Endodermal cell (in vitro differentiated cells): ENCODE measurements at regions not wholly inside any gene's neighbourhood (a gene's known extent, or its start where the extent isn't known, plus 50 kb on each side); places are given as distances from the start of the nearest gene placed in this dataset.

Source experiments
- DNase-seq: peaks from one replicate; pipeline ENCODE4 v3.0.0-alpha.2; 2017
- H3K27ac ChIP-seq: 2 replicates; pipeline ENCODE4 v1.5.1; 2013; ENCODE audit warnings: mild to moderate bottlenecking, low read depth, low read length, moderate library complexity
- H3K27me3 ChIP-seq: 2 replicates; pipeline ENCODE4 v1.6.1; 2013; ENCODE audit warnings: mild to moderate bottlenecking, low read length, moderate library complexity; ENCODE audit not compliant: insufficient read depth, control insufficient read depth, poor library complexity, severe bottlenecking
- H3K36me3 ChIP-seq: 2 replicates; pipeline ENCODE4 v1.7.0; 2013; ENCODE audit warnings: mild to moderate bottlenecking, low read length, moderate library complexity; ENCODE audit not compliant: control insufficient read depth, insufficient read depth
- H3K4me1 ChIP-seq: one replicate; pipeline ENCODE4 v1.7.0; 2013; ENCODE audit warnings: low read length; ENCODE audit not compliant: control insufficient read depth, insufficient read depth
- H3K4me3 ChIP-seq: 2 replicates; pipeline ENCODE4 v1.5.1; 2013; ENCODE audit warnings: mild to moderate bottlenecking, low read length, moderate library complexity
- H3K9ac ChIP-seq: 2 replicates; pipeline ENCODE4 v1.6.1; 2013; ENCODE audit warnings: mild to moderate bottlenecking, low read length, moderate library complexity; ENCODE audit not compliant: poor library complexity, severe bottlenecking; ENCODE audit errors: extremely low read depth
- H3K9me3 ChIP-seq: 2 replicates; pipeline ENCODE4 v1.6.1; 2013; ENCODE audit warnings: mild to moderate bottlenecking, low read length, moderate library complexity; ENCODE audit not compliant: control insufficient read depth
- H3K27ac Mint-ChIP-seq: 2 replicates; pipeline ENCODE4 v1.8.0; 2020; ENCODE audit warnings: mixed read lengths
- H3K27me3 Mint-ChIP-seq: 2 replicates; pipeline ENCODE4 v1.8.0; 2021; ENCODE audit warnings: mild to moderate bottlenecking, mixed read lengths; ENCODE audit not compliant: insufficient read depth
- H3K36me3 Mint-ChIP-seq: 2 replicates; pipeline ENCODE4 v1.8.0; 2020; ENCODE audit warnings: low read depth, mixed read lengths
- H3K4me1 Mint-ChIP-seq: 2 replicates; pipeline ENCODE4 v1.8.0; 2020; ENCODE audit warnings: mixed read lengths
- H3K4me3 Mint-ChIP-seq: 2 replicates; pipeline ENCODE4 v1.8.0; 2020; ENCODE audit warnings: mild to moderate bottlenecking, moderate library complexity, mixed read lengths
- H3K9me3 Mint-ChIP-seq: 2 replicates; pipeline ENCODE4 v1.8.0; 2020; ENCODE audit warnings: mild to moderate bottlenecking, mixed read lengths
- CTCF ChIP-seq: fragments of 200-600 bp; sonication (generic); conservative IDR thresholded peaks from 2 replicates; pipeline ENCODE4 v1.5.0; 2021; ENCODE audit warnings: antibody characterized with exemption, mild to moderate bottlenecking
- WGBS, 2 experiments: methylation state at CpG; one replicate each; pipeline versions ENCODE4 v1.1.5 to v1.1.7; 2013; ENCODE audit warnings: missing lambda C conversion rate in 2 of 2, mixed read lengths in 1 of 2; ENCODE audit not compliant: insufficient coverage in 1 of 2, insufficient read length in 1 of 2; 5-methylcytosine and 5-hydroxymethylcytosine counted together

DNA sequence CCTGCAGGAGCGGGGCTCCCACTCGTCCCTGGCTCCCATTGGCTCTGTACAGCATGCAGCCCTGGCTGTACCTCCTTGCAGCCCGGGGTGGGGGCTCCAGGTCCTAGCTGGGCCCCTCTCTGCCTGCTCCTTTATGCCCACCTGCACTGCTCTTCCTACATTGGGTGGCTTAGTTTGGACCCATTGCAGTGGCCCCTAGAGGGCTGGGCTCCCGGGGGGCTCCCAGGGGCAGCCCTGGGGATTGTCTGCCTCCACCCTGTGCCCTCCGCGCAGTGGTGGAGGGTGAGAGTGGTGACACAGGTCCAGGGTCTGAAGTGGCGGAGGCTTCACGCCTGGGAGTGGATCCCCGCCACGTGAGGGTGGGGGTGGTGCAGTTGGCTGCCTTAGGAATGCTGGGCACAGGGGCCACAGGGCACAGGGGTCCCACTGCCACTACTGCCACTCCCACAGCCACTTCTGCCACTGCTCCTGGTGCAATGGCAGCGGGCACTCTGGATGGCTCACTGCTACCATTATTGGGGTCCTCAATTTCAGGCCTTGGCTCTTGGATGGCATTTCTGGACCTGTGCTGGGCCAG is 177.1 kb downstream of the ARL4A start:
- Mint-ChIP-seq H3K9me3 (no peaks in the 10 kb centered on the region), H3K36me3 (no peaks in the 10 kb centered on the region), H3K4me1 (no peaks in the 10 kb centered on the region), H3K4me3 (no peak overlapping the region), H3K27me3 (no peaks in the 10 kb centered on the region), H3K27ac (no peak overlapping the region)
- Histone ChIP-seq H3K36me3 (no peaks in the 10 kb centered on the region), H3K4me1 (no peaks in the 10 kb centered on the region), H3K27ac (no peak overlapping the region), H3K9ac (no peak overlapping the region), H3K4me3 (no peak overlapping the region), H3K9me3 (no peaks in the 10 kb centered on the region), H3K27me3 (no peaks in the 10 kb centered on the region)
- no peak for DNase-seq
- no peak for TF ChIP-seq CTCF
- WGBS, 2 experiments: 90% methylated on average over 4 to 11 of the region's 11 CpGs

GRCh38 chr7:12865593-12865992 is 178.2 kb downstream of the ARL4A start:
- no peaks in the 10 kb centered on the region for H3K36me3 Mint-ChIP-seq
- H3K4me1 ChIP-seq: no peaks in the 10 kb centered on the region
- no peak overlapping the region for H3K4me3 ChIP-seq
- H3K4me3 Mint-ChIP-seq: no peak overlapping the region
- no peaks in the 10 kb centered on the region for H3K36me3 ChIP-seq
- no peak for DNase-seq
- H3K27ac Mint-ChIP-seq: no peak overlapping the region
- H3K27me3 Mint-ChIP-seq: no peaks in the 10 kb centered on the region
- no peak for TF ChIP-seq CTCF
- WGBS, 2 experiments: 83 to 90% methylated on average over 1 to 2 of the region's 2 CpGs
- H3K27ac ChIP-seq: no peak overlapping the region
- H3K9me3 ChIP-seq: no peaks in the 10 kb centered on the region
- H3K4me1 Mint-ChIP-seq: no peaks in the 10 kb centered on the region
- H3K9me3 Mint-ChIP-seq: no peaks in the 10 kb centered on the region
- H3K27me3 ChIP-seq: no peaks in the 10 kb centered on the region
- H3K9ac ChIP-seq: no peak overlapping the region

GRCh38 chr7:12866207-12866606 is 178.8 kb downstream of the ARL4A start:
- Mint-ChIP-seq H3K27ac (no peak overlapping the region), H3K4me3 (no peak overlapping the region), H3K4me1 (no peaks in the 10 kb centered on the region), H3K27me3 (no peaks in the 10 kb centered on the region), H3K36me3 (no peaks in the 10 kb centered on the region), H3K9me3 (no peaks in the 10 kb centered on the region)
- H3K27me3 ChIP-seq: no peaks in the 10 kb centered on the region
- no peaks in the 10 kb centered on the region for H3K9me3 ChIP-seq
- TF ChIP-seq CTCF: no peak
- H3K4me1 ChIP-seq: no peaks in the 10 kb centered on the region
- no peak overlapping the region for H3K27ac ChIP-seq
- no peaks in the 10 kb centered on the region for H3K36me3 ChIP-seq
- no peak overlapping the region for H3K4me3 ChIP-seq
- 82 to 93% methylated on average over 3 to 4 of the region's 4 CpGs for WGBS, 2 experiments
- DNase-seq: no peak
- H3K9ac ChIP-seq: no peak overlapping the region
